Left ventricle myocardium inferior (tissue), 1 donor: ENCODE measurements at regions not wholly inside any gene's neighbourhood (a gene's known extent, or its start where the extent isn't known, plus 50 kb on each side); places are given as distances from the start of the nearest gene placed in this dataset.
A peak's percentile ranks its signal among the peaks of the same experiment; 100 is the strongest.

ENCODE experiments used
- DNase-seq: peaks from one replicate; pipeline ENCODE4 v3.0.0-alpha.2; 2020
- H3K27ac ChIP-seq: fragments of 200-600 bp; replicated peaks from 2 replicates; pipeline ENCODE4 v1.8.0; 2021
- H3K27me3 ChIP-seq: fragments of 200-600 bp; 2 replicates; pipeline ENCODE4 v1.8.0; 2021; ENCODE audit warnings: low read depth
- H3K36me3 ChIP-seq: fragments of 200-600 bp; 2 replicates; pipeline ENCODE4 v1.8.0; 2021
- H3K4me1 ChIP-seq: fragments of 200-600 bp; 2 replicates; pipeline ENCODE4 v1.8.0; 2021
- H3K4me3 ChIP-seq: fragments of 200-600 bp; 2 replicates; pipeline ENCODE4 v1.8.0; 2021; ENCODE audit warnings: mild to moderate bottlenecking, moderate library complexity
- H3K9me3 ChIP-seq: fragments of 200-600 bp; replicated peaks from 2 replicates; pipeline ENCODE4 v1.8.0; 2021
- CTCF ChIP-seq: fragments of 200-600 bp; IDR thresholded peaks from 2 replicates; pipeline ENCODE4 v1.8.0; 2021; ENCODE audit warnings: antibody characterized with exemption, mild to moderate bottlenecking, borderline replicate concordance
- intact Hi-C: fragments of 100-400 bp; cut with micrococcal nuclease; formaldehyde crosslinking; loops from one replicate; pipeline ENCODE4 v1.11.0; 2022
- donor health status: DM: no; HTN: yes; CAD: no; lungs with severe emphysema.

- intact Hi-C loops, result no loop called here
Measured at GRCh38 chr1:114289306-114289705, 135.6 kb upstream of the SYT6 start.

GRCh38 chr1:114286960-114287359 lies 133.3 kb upstream of the SYT6 start:
- DNase-seq, result no peak
- H3K4me1 ChIP-seq, result no peaks in the 10 kb centered on the region
- no peak for TF ChIP-seq CTCF
- H3K4me3 ChIP-seq, result no peak overlapping the region
- H3K9me3 ChIP-seq, result no peaks in the 10 kb centered on the region
- H3K27ac ChIP-seq, result no peak overlapping the region
- no peaks in the 10 kb centered on the region for H3K36me3 ChIP-seq
- H3K27me3 ChIP-seq, result peaks cover 7% of the 10 kb centered on the region
- intact Hi-C loops, result no loop called here

More at GRCh38 chr1:114289306-114289705, 135.6 kb upstream of the SYT6 start:
- TF ChIP-seq CTCF, result no peak
- Histone ChIP-seq H3K9me3 (no peaks in the 10 kb centered on the region), H3K27me3 (peaks cover 16% of the 10 kb centered on the region), H3K27ac (no peak overlapping the region), H3K4me3 (no peak overlapping the region), H3K36me3 (no peaks in the 10 kb centered on the region), H3K4me1 (no peaks in the 10 kb centered on the region)
- no peak for DNase-seq

- Histone ChIP-seq H3K4me1 (no peaks in the 10 kb centered on the region), H3K36me3 (no peaks in the 10 kb centered on the region), H3K27me3 (peaks cover 7% of the 10 kb centered on the region), H3K27ac (no peak overlapping the region), H3K4me3 (no peak overlapping the region), H3K9me3 (no peaks in the 10 kb centered on the region)
- DNase-seq, result no peak
- no peak for TF ChIP-seq CTCF
- intact Hi-C loops, result no loop called here
Measured at GRCh38 chr1:114286179-114286578, 132.5 kb upstream of the SYT6 start.

- H3K4me1 ChIP-seq, result no peaks in the 10 kb centered on the region
- H3K27me3 ChIP-seq, result peaks cover 2% of the 10 kb centered on the region
- no peak overlapping the region for H3K4me3 ChIP-seq
- H3K9me3 ChIP-seq, result no peaks in the 10 kb centered on the region
- peak; percentile 93 for TF ChIP-seq CTCF
- H3K36me3 ChIP-seq, result no peaks in the 10 kb centered on the region
- DNase-seq, result peak; percentile 86
- intact Hi-C loops, result loop anchor here (5.0 kb wide), 1 partner anchor 306 kb away; the partner anchor contains the start of gene OLFML3
- H3K27ac ChIP-seq, result no peak overlapping the region
Measured at GRCh38 chr1:114282751-114283403, 129.2 kb upstream of the SYT6 start.

- intact Hi-C loops, result no loop called here
Measured at GRCh38 chr1:114278911-114279310, 125.2 kb upstream of the SYT6 start.

More at GRCh38 chr1:114278911-114279310, 125.2 kb upstream of the SYT6 start:
- Histone ChIP-seq H3K36me3 (no peaks in the 10 kb centered on the region), H3K4me3 (no peak overlapping the region), H3K9me3 (no peaks in the 10 kb centered on the region), H3K4me1 (peaks cover 8% of the 10 kb centered on the region), H3K27me3 (no peaks in the 10 kb centered on the region), H3K27ac (no peak overlapping the region)
- no peak for TF ChIP-seq CTCF
- no peak for DNase-seq
